GM23338 (cell line): ENCODE measurements at regions not wholly inside any gene's neighbourhood (a gene's known extent, or its start where the extent isn't known, plus 50 kb on each side); places are given as distances from the start of the nearest gene placed in this dataset.

Experiments
- ATAC-seq: fragments of 200-7000 bp; cut with Tn5 transposase; 3 replicates; pipeline ENCODE4 v1.9.1; 2020
- DNase-seq: peaks from one replicate; pipeline ENCODE4 v3.0.0-alpha.2; 2015; ENCODE audit warnings: low spot score
- H2AFZ ChIP-seq: fragments of 200-600 bp; sonication (generic); 2 replicates; pipeline ENCODE4 v1.8.0; 2016; ENCODE audit warnings: antibody characterized with exemption, mild to moderate bottlenecking, moderate library complexity
- H3F3A ChIP-seq: fragments of 200-600 bp; sonication (generic); replicated peaks from 2 replicates; pipeline ENCODE4 v1.8.0; 2017; ENCODE audit warnings: antibody characterized with exemption, mixed run types, low read depth
- H3K27ac ChIP-seq: fragments of 200-600 bp; sonication (generic); 2 replicates; pipeline ENCODE4 v1.6.1; 2016; ENCODE audit warnings: low read depth
- H3K27me3 ChIP-seq: fragments of 200-600 bp; sonication (generic); 2 replicates; pipeline ENCODE4 v1.8.0; 2016; ENCODE audit warnings: mild to moderate bottlenecking, mixed run types, moderate library complexity; ENCODE audit not compliant: insufficient read depth
- H3K36me3 ChIP-seq: fragments of 200-600 bp; sonication (generic); 2 replicates; pipeline ENCODE4 v1.8.0; 2016; ENCODE audit warnings: mild to moderate bottlenecking; ENCODE audit not compliant: insufficient read depth
- H3K4me1 ChIP-seq: fragments of 200-600 bp; sonication (generic); 2 replicates; pipeline ENCODE4 v1.8.0; 2016; ENCODE audit warnings: mild to moderate bottlenecking, moderate library complexity; ENCODE audit not compliant: insufficient read depth
- H3K4me2 ChIP-seq: fragments of 200-600 bp; sonication (generic); 2 replicates; pipeline ENCODE4 v1.7.1; 2017; ENCODE audit warnings: mixed run types
- H3K4me3 ChIP-seq: fragments of 200-600 bp; sonication (generic); 2 replicates; pipeline ENCODE4 v1.6.1; 2016; ENCODE audit warnings: mixed run types
- H3K79me2 ChIP-seq: fragments of 200-600 bp; sonication (generic); replicated peaks from 2 replicates; pipeline ENCODE4 v1.8.0; 2017; ENCODE audit warnings: mild to moderate bottlenecking; ENCODE audit not compliant: insufficient read depth
- H3K9me2 ChIP-seq: fragments of 200-600 bp; sonication (generic); 2 replicates; pipeline ENCODE4 v1.8.0; 2017; ENCODE audit not compliant: insufficient read depth
- H4K20me1 ChIP-seq: fragments of 200-600 bp; sonication (generic); replicated peaks from 2 replicates; pipeline ENCODE4 v1.8.0; 2017; ENCODE audit warnings: mild to moderate bottlenecking; ENCODE audit not compliant: insufficient read depth
- H3K27ac Mint-ChIP-seq: 2 replicates; pipeline ENCODE4 v1.8.0; 2020; ENCODE audit warnings: inconsistent platforms, mild to moderate bottlenecking, moderate library complexity, mixed read lengths
- H3K27me3 Mint-ChIP-seq: 3 replicates; pipeline ENCODE4 v1.8.0; 2022; ENCODE audit warnings: low read depth, mild to moderate bottlenecking, moderate library complexity, mixed read lengths, inconsistent platforms; ENCODE audit not compliant: insufficient read depth, poor library complexity
- H3K36me3 Mint-ChIP-seq: 3 replicates; pipeline ENCODE4 v1.8.0; 2021; ENCODE audit warnings: low read depth, mild to moderate bottlenecking, inconsistent platforms, moderate library complexity, mixed read lengths
- H3K4me1 Mint-ChIP-seq: 3 replicates; pipeline ENCODE4 v1.8.0; 2020; ENCODE audit warnings: mild to moderate bottlenecking, inconsistent platforms, mixed read lengths
- H3K4me3 Mint-ChIP-seq: 3 replicates; pipeline ENCODE4 v1.8.0; 2021; ENCODE audit warnings: moderate library complexity, mild to moderate bottlenecking, inconsistent platforms, mixed read lengths
- H3K9me3 Mint-ChIP-seq: 3 replicates; pipeline ENCODE4 v1.8.0; 2020; ENCODE audit warnings: moderate library complexity, mild to moderate bottlenecking, inconsistent platforms, mixed read lengths
- CREB1 ChIP-seq: fragments of 250-450 bp; sonication (Bioruptor Pico); IDR thresholded peaks from 2 replicates; pipeline ENCODE4 v1.5.0; 2020; ENCODE audit warnings: low read depth, mild to moderate bottlenecking, moderate library complexity
- EZH2 ChIP-seq: fragments of 200-600 bp; sonication (generic); IDR thresholded peaks from one replicate; pipeline ENCODE4 v1.8.0; 2017; ENCODE audit warnings: antibody characterized with exemption, mild to moderate bottlenecking, low read depth; ENCODE audit not compliant: unreplicated experiment
- EZH2phosphoT487 ChIP-seq: fragments of 200-600 bp; sonication (generic); IDR thresholded peaks from one replicate; pipeline ENCODE4 v1.8.1; 2018; ENCODE audit warnings: antibody characterized with exemption; ENCODE audit not compliant: unreplicated experiment
- JUNB ChIP-seq: IDR thresholded peaks from one replicate; pipeline ENCODE4 v1.6.1; 2016; ENCODE audit warnings: antibody characterized with exemption; ENCODE audit not compliant: unreplicated experiment
- NANOG ChIP-seq: IDR thresholded peaks from 2 replicates; pipeline ENCODE4 v1.6.1; 2016; ENCODE audit warnings: antibody characterized with exemption, borderline replicate concordance
- POLR2AphosphoS5 ChIP-seq: IDR thresholded peaks from 2 replicates; pipeline ENCODE4 v1.6.1; 2016; ENCODE audit warnings: antibody characterized with exemption, low read depth
- STAT1 ChIP-seq: IDR thresholded peaks from one replicate; pipeline ENCODE4 v1.6.1; 2016; ENCODE audit warnings: antibody characterized with exemption; ENCODE audit not compliant: unreplicated experiment
- ZNF114 ChIP-seq: fragments of 250-450 bp; sonication (Bioruptor Pico); IDR thresholded peaks from 2 replicates; pipeline ENCODE4 v1.5.0; 2020; ENCODE audit warnings: mild to moderate bottlenecking, moderate library complexity
- ZNF331 ChIP-seq: fragments of 250-450 bp; sonication (Bioruptor Pico); IDR thresholded peaks from 2 replicates; pipeline ENCODE4 v1.5.0; 2020; ENCODE audit warnings: low read depth, mild to moderate bottlenecking, moderate library complexity
- TF ChIP-seq, protein P1 (sequence below): IDR thresholded peaks from 2 replicates; pipeline ENCODE4 v1.6.1; 2016; ENCODE audit warnings: antibody characterized with exemption
- TF ChIP-seq, protein P2 (sequence below): IDR thresholded peaks from one replicate; pipeline ENCODE4 v1.6.1; 2018; ENCODE audit warnings: antibody characterized with exemption; ENCODE audit not compliant: unreplicated experiment
- TF ChIP-seq, protein P3 (sequence below): fragments of 250-450 bp; sonication (Bioruptor Pico); IDR thresholded peaks from 2 replicates; pipeline ENCODE4 v1.5.0; 2020; ENCODE audit warnings: mild to moderate bottlenecking, moderate library complexity
- TF ChIP-seq, protein P4 (sequence below), 2 experiments: fragments of 200-600 bp in 1 of 2; sonication (generic) in 1 of 2; conservative IDR thresholded peaks; 2 replicates each; pipeline versions ENCODE4 v1.5.1 to v1.6.1; 2016 to 2017; ENCODE audit warnings: antibody characterized with exemption in 2 of 2, low read depth in 2 of 2, mild to moderate bottlenecking in 2 of 2, moderate library complexity in 1 of 2

- DNase-seq (no peak), ATAC-seq (no peak)
- Histone ChIP-seq H3F3A (no peaks in the 10 kb centered on the region), H4K20me1 (no peaks in the 10 kb centered on the region), H3K27ac (no peak overlapping the region), H3K4me1 (no peaks in the 10 kb centered on the region), H3K27me3 (no peaks in the 10 kb centered on the region), H2AFZ (0 out of 2 replicates have a peak overlapping the region, but pooled peaks have one; percentile 43), H3K9me2 (no peaks in the 10 kb centered on the region), H3K4me2 (no peak overlapping the region), H3K4me3 (no peak overlapping the region), H3K79me2 (no peaks in the 10 kb centered on the region), H3K36me3 (no peaks in the 10 kb centered on the region)
- no peak overlapping the region for H3K27ac Mint-ChIP-seq
- no peak overlapping the region for H3K4me3 Mint-ChIP-seq
- H3K36me3 Mint-ChIP-seq = no peaks in the 10 kb centered on the region
- peaks cover 8% of the 10 kb centered on the region for H3K27me3 Mint-ChIP-seq
- H3K4me1 Mint-ChIP-seq = no peaks in the 10 kb centered on the region; the same call in 2 of the 3 replicates
- H3K9me3 Mint-ChIP-seq = no peaks in the 10 kb centered on the region
- TF ChIP-seq JUNB = no peak
- TF ChIP-seq ZNF331 (CRISPR knock-in tag) = no peak
- no peak for TF ChIP-seq STAT1
- no peak for TF ChIP-seq EZH2
- TF ChIP-seq ZNF114 (CRISPR knock-in tag) = no peak
- no peak for TF ChIP-seq NANOG
- TF ChIP-seq, protein P1, sequence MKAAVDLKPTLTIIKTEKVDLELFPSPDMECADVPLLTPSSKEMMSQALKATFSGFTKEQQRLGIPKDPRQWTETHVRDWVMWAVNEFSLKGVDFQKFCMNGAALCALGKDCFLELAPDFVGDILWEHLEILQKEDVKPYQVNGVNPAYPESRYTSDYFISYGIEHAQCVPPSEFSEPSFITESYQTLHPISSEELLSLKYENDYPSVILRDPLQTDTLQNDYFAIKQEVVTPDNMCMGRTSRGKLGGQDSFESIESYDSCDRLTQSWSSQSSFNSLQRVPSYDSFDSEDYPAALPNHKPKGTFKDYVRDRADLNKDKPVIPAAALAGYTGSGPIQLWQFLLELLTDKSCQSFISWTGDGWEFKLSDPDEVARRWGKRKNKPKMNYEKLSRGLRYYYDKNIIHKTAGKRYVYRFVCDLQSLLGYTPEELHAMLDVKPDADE = no peak
- TF ChIP-seq, protein P2, sequence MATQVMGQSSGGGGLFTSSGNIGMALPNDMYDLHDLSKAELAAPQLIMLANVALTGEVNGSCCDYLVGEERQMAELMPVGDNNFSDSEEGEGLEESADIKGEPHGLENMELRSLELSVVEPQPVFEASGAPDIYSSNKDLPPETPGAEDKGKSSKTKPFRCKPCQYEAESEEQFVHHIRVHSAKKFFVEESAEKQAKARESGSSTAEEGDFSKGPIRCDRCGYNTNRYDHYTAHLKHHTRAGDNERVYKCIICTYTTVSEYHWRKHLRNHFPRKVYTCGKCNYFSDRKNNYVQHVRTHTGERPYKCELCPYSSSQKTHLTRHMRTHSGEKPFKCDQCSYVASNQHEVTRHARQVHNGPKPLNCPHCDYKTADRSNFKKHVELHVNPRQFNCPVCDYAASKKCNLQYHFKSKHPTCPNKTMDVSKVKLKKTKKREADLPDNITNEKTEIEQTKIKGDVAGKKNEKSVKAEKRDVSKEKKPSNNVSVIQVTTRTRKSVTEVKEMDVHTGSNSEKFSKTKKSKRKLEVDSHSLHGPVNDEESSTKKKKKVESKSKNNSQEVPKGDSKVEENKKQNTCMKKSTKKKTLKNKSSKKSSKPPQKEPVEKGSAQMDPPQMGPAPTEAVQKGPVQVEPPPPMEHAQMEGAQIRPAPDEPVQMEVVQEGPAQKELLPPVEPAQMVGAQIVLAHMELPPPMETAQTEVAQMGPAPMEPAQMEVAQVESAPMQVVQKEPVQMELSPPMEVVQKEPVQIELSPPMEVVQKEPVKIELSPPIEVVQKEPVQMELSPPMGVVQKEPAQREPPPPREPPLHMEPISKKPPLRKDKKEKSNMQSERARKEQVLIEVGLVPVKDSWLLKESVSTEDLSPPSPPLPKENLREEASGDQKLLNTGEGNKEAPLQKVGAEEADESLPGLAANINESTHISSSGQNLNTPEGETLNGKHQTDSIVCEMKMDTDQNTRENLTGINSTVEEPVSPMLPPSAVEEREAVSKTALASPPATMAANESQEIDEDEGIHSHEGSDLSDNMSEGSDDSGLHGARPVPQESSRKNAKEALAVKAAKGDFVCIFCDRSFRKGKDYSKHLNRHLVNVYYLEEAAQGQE = no peak
- TF ChIP-seq CREB1 (CRISPR knock-in tag) = no peak
- no peak for TF ChIP-seq EZH2phosphoT487
- TF ChIP-seq, protein P3, sequence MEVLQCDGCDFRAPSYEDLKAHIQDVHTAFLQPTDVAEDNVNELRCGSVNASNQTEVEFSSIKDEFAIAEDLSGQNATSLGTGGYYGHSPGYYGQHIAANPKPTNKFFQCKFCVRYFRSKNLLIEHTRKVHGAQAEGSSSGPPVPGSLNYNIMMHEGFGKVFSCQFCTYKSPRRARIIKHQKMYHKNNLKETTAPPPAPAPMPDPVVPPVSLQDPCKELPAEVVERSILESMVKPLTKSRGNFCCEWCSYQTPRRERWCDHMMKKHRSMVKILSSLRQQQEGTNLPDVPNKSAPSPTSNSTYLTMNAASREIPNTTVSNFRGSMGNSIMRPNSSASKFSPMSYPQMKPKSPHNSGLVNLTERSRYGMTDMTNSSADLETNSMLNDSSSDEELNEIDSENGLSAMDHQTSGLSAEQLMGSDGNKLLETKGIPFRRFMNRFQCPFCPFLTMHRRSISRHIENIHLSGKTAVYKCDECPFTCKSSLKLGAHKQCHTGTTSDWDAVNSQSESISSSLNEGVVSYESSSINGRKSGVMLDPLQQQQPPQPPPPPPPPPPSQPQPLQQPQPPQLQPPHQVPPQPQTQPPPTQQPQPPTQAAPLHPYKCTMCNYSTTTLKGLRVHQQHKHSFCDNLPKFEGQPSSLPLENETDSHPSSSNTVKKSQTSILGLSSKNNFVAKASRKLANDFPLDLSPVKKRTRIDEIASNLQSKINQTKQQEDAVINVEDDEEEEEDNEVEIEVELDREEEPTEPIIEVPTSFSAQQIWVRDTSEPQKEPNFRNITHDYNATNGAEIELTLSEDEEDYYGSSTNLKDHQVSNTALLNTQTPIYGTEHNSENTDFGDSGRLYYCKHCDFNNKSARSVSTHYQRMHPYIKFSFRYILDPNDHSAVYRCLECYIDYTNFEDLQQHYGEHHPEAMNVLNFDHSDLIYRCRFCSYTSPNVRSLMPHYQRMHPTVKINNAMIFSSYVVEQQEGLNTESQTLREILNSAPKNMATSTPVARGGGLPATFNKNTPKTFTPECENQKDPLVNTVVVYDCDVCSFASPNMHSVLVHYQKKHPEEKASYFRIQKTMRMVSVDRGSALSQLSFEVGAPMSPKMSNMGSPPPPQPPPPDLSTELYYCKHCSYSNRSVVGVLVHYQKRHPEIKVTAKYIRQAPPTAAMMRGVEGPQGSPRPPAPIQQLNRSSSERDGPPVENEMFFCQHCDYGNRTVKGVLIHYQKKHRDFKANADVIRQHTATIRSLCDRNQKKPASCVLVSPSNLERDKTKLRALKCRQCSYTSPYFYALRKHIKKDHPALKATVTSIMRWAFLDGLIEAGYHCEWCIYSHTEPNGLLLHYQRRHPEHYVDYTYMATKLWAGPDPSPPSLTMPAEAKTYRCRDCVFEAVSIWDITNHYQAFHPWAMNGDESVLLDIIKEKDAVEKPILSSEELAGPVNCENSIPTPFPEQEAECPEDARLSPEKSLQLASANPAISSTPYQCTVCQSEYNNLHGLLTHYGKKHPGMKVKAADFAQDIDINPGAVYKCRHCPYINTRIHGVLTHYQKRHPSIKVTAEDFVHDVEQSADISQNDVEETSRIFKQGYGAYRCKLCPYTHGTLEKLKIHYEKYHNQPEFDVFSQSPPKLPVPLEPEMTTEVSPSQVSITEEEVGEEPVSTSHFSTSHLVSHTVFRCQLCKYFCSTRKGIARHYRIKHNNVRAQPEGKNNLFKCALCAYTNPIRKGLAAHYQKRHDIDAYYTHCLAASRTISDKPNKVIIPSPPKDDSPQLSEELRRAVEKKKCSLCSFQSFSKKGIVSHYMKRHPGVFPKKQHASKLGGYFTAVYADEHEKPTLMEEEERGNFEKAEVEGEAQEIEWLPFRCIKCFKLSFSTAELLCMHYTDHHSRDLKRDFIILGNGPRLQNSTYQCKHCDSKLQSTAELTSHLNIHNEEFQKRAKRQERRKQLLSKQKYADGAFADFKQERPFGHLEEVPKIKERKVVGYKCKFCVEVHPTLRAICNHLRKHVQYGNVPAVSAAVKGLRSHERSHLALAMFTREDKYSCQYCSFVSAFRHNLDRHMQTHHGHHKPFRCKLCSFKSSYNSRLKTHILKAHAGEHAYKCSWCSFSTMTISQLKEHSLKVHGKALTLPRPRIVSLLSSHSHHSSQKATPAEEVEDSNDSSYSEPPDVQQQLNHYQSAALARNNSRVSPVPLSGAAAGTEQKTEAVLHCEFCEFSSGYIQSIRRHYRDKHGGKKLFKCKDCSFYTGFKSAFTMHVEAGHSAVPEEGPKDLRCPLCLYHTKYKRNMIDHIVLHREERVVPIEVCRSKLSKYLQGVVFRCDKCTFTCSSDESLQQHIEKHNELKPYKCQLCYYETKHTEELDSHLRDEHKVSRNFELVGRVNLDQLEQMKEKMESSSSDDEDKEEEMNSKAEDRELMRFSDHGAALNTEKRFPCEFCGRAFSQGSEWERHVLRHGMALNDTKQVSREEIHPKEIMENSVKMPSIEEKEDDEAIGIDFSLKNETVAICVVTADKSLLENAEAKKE (CRISPR knock-in tag) = no peak
- TF ChIP-seq, protein P4, sequence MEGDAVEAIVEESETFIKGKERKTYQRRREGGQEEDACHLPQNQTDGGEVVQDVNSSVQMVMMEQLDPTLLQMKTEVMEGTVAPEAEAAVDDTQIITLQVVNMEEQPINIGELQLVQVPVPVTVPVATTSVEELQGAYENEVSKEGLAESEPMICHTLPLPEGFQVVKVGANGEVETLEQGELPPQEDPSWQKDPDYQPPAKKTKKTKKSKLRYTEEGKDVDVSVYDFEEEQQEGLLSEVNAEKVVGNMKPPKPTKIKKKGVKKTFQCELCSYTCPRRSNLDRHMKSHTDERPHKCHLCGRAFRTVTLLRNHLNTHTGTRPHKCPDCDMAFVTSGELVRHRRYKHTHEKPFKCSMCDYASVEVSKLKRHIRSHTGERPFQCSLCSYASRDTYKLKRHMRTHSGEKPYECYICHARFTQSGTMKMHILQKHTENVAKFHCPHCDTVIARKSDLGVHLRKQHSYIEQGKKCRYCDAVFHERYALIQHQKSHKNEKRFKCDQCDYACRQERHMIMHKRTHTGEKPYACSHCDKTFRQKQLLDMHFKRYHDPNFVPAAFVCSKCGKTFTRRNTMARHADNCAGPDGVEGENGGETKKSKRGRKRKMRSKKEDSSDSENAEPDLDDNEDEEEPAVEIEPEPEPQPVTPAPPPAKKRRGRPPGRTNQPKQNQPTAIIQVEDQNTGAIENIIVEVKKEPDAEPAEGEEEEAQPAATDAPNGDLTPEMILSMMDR (conservative IDR thresholded peaks at IDR 0.05; ENCODE audit: low read depth in 2 of 2) = no peak
- no peak for TF ChIP-seq POLR2AphosphoS5
Measured at GRCh38 chr20:48210111-48211027, 425.1 kb upstream of the SULF2 start.
